CD4-positive, CD25-positive, alpha-beta regulatory T cell (primary cell): ENCODE measurements at regions not wholly inside any gene's neighbourhood (a gene's known extent, or its start where the extent isn't known, plus 50 kb on each side); places are given as distances from the start of the nearest gene placed in this dataset.

Experiments used
- ATAC-seq, 2 donors: fragments of 150-1000 bp; cut with Tn5 transposase; one replicate each; pipeline ENCODE4 v1.10.0; 2021; ENCODE audit warnings: low read depth in 2 of 2, moderate number of reproducible peaks in 2 of 2, moderate library complexity in 1 of 2
- DNase-seq, 3 donors: peaks; one replicate each; pipeline versions ENCODE4 v3.0.0 to v3.0.0-alpha.2; 2012 to 2022; ENCODE audit warnings: mixed read lengths in 1 of 3
- H3K27ac ChIP-seq: one replicate; pipeline ENCODE4 v1.7.0; 2013; ENCODE audit warnings: mild to moderate bottlenecking, low read length; ENCODE audit not compliant: insufficient read depth, poor library complexity, severe bottlenecking
- H3K27me3 ChIP-seq: one replicate; pipeline ENCODE4 v1.7.0; 2013; ENCODE audit warnings: low read length; ENCODE audit not compliant: control insufficient read depth, insufficient read depth
- H3K36me3 ChIP-seq: one replicate; pipeline ENCODE4 v1.7.0; 2013; ENCODE audit warnings: mild to moderate bottlenecking, low read length, moderate library complexity; ENCODE audit not compliant: control insufficient read depth, insufficient read depth
- H3K4me1 ChIP-seq: 2 replicates; pipeline ENCODE4 v1.7.0; 2013; ENCODE audit warnings: mild to moderate bottlenecking, low read length; ENCODE audit not compliant: insufficient read depth, control insufficient read depth, poor library complexity, severe bottlenecking
- H3K4me3 ChIP-seq: one replicate; pipeline ENCODE4 v1.7.0; 2013; ENCODE audit warnings: low read depth, mild to moderate bottlenecking, low read length, moderate library complexity
- H3K9me3 ChIP-seq, 2 experiments: 1 replicate in 1 of 2; 2 replicates in 1 of 2; pipeline ENCODE4 v1.7.0; 2013; ENCODE audit warnings: low read length in 2 of 2, mild to moderate bottlenecking in 1 of 2, moderate library complexity in 1 of 2; ENCODE audit not compliant: control insufficient read depth in 2 of 2
- H3K27ac Mint-ChIP-seq, 3 donors: one replicate each; pipeline ENCODE4 v1.8.0; 2020 to 2022; ENCODE audit warnings: mild to moderate bottlenecking in 3 of 3, mixed read lengths in 3 of 3, moderate library complexity in 2 of 3
- H3K27me3 Mint-ChIP-seq: one replicate; pipeline ENCODE4 v1.8.0; 2022; ENCODE audit warnings: mild to moderate bottlenecking, mixed read lengths
- H3K36me3 Mint-ChIP-seq: one replicate; pipeline ENCODE4 v1.8.0; 2020; ENCODE audit warnings: mixed read lengths
- H3K4me1 Mint-ChIP-seq, 4 donors: one replicate each; pipeline ENCODE4 v1.8.0; 2020 to 2022; ENCODE audit warnings: mixed read lengths in 4 of 4, mild to moderate bottlenecking in 1 of 4
- H3K4me3 Mint-ChIP-seq, 4 donors: one replicate each; pipeline ENCODE4 v1.8.0; 2020 to 2022; ENCODE audit warnings: mild to moderate bottlenecking in 4 of 4, mixed read lengths in 4 of 4, moderate library complexity in 3 of 4
- H3K9me3 Mint-ChIP-seq, 7 donors: one replicate each; pipeline ENCODE4 v1.8.0; 2020 to 2022; ENCODE audit warnings: mixed read lengths in 7 of 7, mild to moderate bottlenecking in 3 of 7, moderate library complexity in 2 of 7

DNA sequence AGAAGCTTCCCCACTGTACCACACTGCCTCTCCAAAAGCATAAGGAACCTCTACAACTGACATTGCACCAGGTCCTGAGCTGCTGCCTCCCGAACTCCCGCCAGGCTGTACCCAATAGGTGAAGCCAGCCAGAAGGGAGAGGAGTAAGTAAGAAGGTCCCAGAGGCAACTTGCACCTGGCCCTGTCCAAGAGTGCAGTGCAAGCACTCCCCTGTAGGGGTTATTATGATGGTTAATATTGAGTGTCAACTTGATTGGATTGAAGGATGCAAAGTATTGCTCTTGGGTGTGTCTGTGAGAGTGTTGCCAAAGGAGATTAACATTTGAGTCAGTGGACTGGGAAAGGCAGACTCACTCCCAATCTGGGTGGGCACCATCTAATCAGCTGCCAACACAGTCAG, 879.3 kb upstream of the SLIT2 start:
- Histone ChIP-seq H3K36me3 (no peaks in the 10 kb centered on the region), H3K4me1 (no peaks in the 10 kb centered on the region), H3K4me3 (no peak overlapping the region), H3K27me3 (no peaks in the 10 kb centered on the region), H3K27ac (no peak overlapping the region), H3K9me3 (peaks cover 0 to 5% of the 10 kb centered on the region in 2 experiments)
- Mint-ChIP-seq H3K27ac (no peak overlapping the region), H3K4me1 (no peaks in the 10 kb centered on the region), H3K27me3 (no peaks in the 10 kb centered on the region), H3K36me3 (no peaks in the 10 kb centered on the region), H3K4me3 (no peak overlapping the region), H3K9me3 (peaks cover 3 to 29% (median 4%) of the 10 kb centered on the region in 7 donors)
- ATAC-seq (no peak), DNase-seq (no peak)

DNA sequence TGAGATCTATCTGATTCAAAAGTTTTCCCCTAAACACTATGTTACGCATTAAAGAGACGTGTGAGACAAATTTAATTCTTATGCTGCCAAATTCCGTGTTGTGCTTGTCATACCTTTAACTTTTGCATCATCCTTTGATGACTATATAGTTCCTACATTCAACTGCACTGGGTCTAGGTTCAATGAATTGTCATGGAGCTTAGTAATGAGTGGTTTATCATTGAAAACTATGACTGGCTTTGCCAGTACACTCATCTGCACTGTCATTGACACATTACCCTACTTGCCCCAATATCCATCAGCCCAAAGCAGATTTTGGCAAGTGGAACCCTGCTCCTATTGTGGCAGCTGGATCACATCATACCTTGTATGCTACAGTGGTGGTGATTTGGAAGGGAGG, 882.9 kb upstream of the SLIT2 start:
- Mint-ChIP-seq H3K36me3 (no peaks in the 10 kb centered on the region), H3K27ac (no peak overlapping the region), H3K9me3 (peaks cover 2 to 12% (median 5%) of the 10 kb centered on the region in 7 donors), H3K4me1 (no peaks in the 10 kb centered on the region), H3K27me3 (no peaks in the 10 kb centered on the region), H3K4me3 (no peak overlapping the region)
- no peaks in the 10 kb centered on the region for H3K27me3 ChIP-seq
- no peaks in the 10 kb centered on the region for H3K4me1 ChIP-seq
- H3K4me3 ChIP-seq, result no peak overlapping the region
- DNase-seq (no peak), ATAC-seq (no peak)
- H3K36me3 ChIP-seq, result no peaks in the 10 kb centered on the region
- no peak overlapping the region for H3K27ac ChIP-seq
- no peaks in the 10 kb centered on the region for H3K9me3 ChIP-seq

DNA sequence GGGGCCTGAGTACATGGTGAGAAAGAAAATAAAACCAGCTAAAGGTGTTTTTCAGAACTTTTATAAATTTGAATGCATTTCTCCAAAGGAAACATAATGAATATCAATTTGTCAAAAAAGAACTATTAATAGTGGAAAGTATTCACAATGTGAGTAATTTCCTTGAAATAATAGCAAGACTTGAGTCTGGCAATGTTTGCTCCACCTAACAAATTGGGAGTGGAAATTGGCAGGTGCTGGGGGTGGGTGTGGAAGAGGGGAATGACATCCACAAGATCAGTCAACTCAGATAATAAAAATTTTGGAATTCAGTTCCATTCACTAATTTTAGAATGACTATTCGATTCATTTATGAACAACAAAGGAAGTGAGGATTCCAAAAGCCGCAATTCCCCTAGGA, 884.8 kb upstream of the SLIT2 start:
- H3K9me3 ChIP-seq, result no peaks in the 10 kb centered on the region
- Mint-ChIP-seq H3K9me3 (peaks cover 2 to 12% (median 4%) of the 10 kb centered on the region in 7 donors), H3K27ac (no peak overlapping the region), H3K27me3 (no peaks in the 10 kb centered on the region), H3K4me3 (no peak overlapping the region), H3K4me1 (no peaks in the 10 kb centered on the region), H3K36me3 (no peaks in the 10 kb centered on the region)
- ATAC-seq (no peak), DNase-seq (no peak)
- no peaks in the 10 kb centered on the region for H3K4me1 ChIP-seq
- no peaks in the 10 kb centered on the region for H3K36me3 ChIP-seq
- H3K27me3 ChIP-seq, result no peaks in the 10 kb centered on the region
- H3K27ac ChIP-seq, result no peak overlapping the region
- H3K4me3 ChIP-seq, result no peak overlapping the region

DNA sequence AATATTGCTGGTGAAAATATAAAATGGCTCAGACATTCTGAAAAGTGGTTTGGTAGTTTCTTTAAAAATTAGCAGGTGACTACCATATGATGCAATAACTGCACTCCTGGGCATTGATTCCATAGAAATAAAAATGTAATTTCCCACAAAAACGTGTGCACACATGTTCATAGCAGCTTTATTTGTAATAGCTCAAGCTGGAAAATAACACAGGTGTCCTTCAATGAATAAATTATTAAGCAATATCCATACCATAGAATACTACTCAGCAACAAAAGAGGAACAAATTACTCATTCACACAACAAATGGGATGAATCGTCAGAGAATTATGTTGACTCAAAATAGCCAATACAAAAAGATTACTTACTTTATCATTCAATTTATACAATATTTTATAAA, 893.7 kb upstream of the SLIT2 start:
- Mint-ChIP-seq H3K4me3 (no peak overlapping the region), H3K36me3 (no peaks in the 10 kb centered on the region), H3K27ac (no peak overlapping the region), H3K27me3 (no peaks in the 10 kb centered on the region), H3K9me3 (peaks cover 4 to 12% (median 5%) of the 10 kb centered on the region in 7 donors), H3K4me1 (no peaks in the 10 kb centered on the region)
- Histone ChIP-seq H3K9me3 (peaks cover 0 to 6% of the 10 kb centered on the region in 2 experiments), H3K36me3 (no peaks in the 10 kb centered on the region), H3K27me3 (no peaks in the 10 kb centered on the region), H3K27ac (no peak overlapping the region), H3K4me1 (no peaks in the 10 kb centered on the region), H3K4me3 (no peak overlapping the region)
- DNase-seq (no peak), ATAC-seq (no peak)

DNA sequence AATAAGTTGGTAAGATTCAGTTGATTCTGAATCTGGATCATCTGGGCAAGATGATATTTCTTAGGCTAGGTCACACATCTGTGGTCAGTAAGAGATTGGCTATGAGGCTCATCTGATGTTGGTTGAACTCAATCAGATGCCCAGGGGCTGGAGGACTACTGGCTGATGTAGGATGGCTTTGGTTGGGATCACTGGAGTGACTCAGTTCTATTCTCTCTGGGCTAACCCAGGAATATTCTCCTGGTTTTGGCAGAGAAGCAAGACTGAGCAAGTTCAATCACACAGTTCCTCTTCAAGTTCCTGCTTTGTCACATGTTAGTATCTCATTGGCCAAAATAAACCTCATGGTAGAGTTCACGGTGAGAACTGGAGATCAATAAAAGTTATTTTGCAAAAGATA, 902.3 kb upstream of the SLIT2 start:
- Histone ChIP-seq H3K4me3 (no peak overlapping the region), H3K9me3 (peaks cover 0 to 6% of the 10 kb centered on the region in 2 experiments), H3K27me3 (no peaks in the 10 kb centered on the region), H3K27ac (no peak overlapping the region), H3K36me3 (no peaks in the 10 kb centered on the region), H3K4me1 (no peaks in the 10 kb centered on the region)
- no peaks in the 10 kb centered on the region for H3K27me3 Mint-ChIP-seq
- H3K4me3 Mint-ChIP-seq, result no peak overlapping the region
- peaks cover 0 to 18% (median 6%) of the 10 kb centered on the region in 7 donors for H3K9me3 Mint-ChIP-seq
- no peak overlapping the region for H3K27ac Mint-ChIP-seq
- no peaks in the 10 kb centered on the region for H3K36me3 Mint-ChIP-seq
- ATAC-seq (no peak), DNase-seq (no peak)
- H3K4me1 Mint-ChIP-seq, result no peaks in the 10 kb centered on the region

DNA sequence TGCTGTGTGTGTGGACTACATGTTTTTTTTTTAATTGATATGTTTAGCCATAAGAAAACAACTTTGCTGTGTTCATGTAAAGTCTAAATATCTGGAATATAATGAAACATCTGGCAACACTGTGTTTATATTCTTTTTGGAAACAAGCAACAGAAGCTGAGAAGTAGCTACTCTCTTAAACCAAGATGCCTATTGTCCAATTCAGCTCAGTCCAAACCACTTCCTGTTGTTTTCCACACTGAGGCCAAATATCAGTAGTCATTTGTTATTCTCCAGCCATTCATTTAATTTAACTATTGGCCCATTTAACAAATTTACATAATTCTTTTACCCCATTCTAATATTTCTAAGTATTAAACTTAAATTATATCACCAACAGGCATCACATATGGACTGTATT, 903.0 kb upstream of the SLIT2 start:
- Histone ChIP-seq H3K4me3 (no peak overlapping the region), H3K4me1 (no peaks in the 10 kb centered on the region), H3K9me3 (peaks cover 2% of the 10 kb centered on the region in 2 experiments), H3K27ac (no peak overlapping the region), H3K36me3 (no peaks in the 10 kb centered on the region), H3K27me3 (no peaks in the 10 kb centered on the region)
- no peaks in the 10 kb centered on the region for H3K36me3 Mint-ChIP-seq
- H3K4me3 Mint-ChIP-seq, result no peak overlapping the region
- no peaks in the 10 kb centered on the region for H3K27me3 Mint-ChIP-seq
- H3K9me3 Mint-ChIP-seq, result peaks cover 0 to 17% (median 3%) of the 10 kb centered on the region in 7 donors
- no peak for DNase-seq
- no peaks in the 10 kb centered on the region for H3K4me1 Mint-ChIP-seq
- ATAC-seq, result no peak
- H3K27ac Mint-ChIP-seq, result no peak overlapping the region

DNA sequence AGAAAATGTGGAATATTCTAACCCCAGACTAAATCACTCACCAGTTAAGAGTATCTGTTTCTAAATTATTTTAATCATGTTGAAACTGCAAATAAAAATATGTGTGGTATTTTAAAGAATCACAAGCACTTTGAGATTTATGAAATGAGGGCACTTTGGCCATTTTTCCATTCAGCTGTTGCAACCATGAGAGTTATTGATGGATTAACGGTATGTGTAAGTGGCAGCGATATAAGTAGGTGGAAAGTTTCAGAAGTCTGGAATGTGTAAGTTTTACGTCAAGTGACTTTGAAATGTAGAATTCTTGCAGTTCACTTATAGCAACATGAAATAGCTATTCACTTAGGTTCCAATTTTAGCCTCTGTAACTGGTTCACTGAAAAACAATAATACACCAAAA, 905.1 kb upstream of the SLIT2 start:
- ATAC-seq (no peak), DNase-seq (no peak)
- H3K27ac Mint-ChIP-seq, result no peak overlapping the region
- Histone ChIP-seq H3K4me1 (no peaks in the 10 kb centered on the region), H3K4me3 (no peak overlapping the region), H3K36me3 (no peaks in the 10 kb centered on the region), H3K27me3 (no peaks in the 10 kb centered on the region), H3K27ac (no peak overlapping the region), H3K9me3 (peaks cover 3 to 8% of the 10 kb centered on the region in 2 experiments)
- no peaks in the 10 kb centered on the region for H3K4me1 Mint-ChIP-seq
- peaks cover 0 to 13% (median 3%) of the 10 kb centered on the region in 7 donors for H3K9me3 Mint-ChIP-seq
- no peaks in the 10 kb centered on the region for H3K36me3 Mint-ChIP-seq
- H3K27me3 Mint-ChIP-seq, result no peaks in the 10 kb centered on the region
- H3K4me3 Mint-ChIP-seq, result no peak overlapping the region

DNA sequence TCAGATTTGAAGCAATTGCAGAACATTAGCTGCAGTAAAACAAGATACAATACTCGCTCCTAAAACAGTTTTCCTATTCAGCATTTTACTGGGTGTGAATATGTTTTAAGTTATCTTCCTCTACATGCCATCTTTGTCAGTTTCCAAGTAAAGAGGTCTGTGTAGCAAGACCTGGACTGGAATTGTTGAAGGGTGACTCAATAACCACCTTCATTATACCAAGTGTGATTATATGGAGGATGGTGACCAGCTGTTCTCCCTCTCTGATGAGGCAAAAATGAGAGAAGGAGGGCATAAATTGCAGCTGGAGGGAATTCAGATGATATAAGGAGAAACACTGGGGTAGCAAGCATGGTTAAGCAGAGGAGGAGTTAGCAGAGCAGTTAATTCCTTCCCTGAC, 922.1 kb upstream of the SLIT2 start:
- no peaks in the 10 kb centered on the region for H3K4me1 ChIP-seq
- no peaks in the 10 kb centered on the region for H3K36me3 Mint-ChIP-seq
- H3K27ac ChIP-seq, result no peak overlapping the region
- H3K4me3 ChIP-seq, result no peak overlapping the region
- DNase-seq (no peak), ATAC-seq (no peak)
- H3K27me3 Mint-ChIP-seq, result no peaks in the 10 kb centered on the region
- no peaks in the 10 kb centered on the region for H3K27me3 ChIP-seq
- H3K27ac Mint-ChIP-seq, result no peak overlapping the region
- H3K36me3 ChIP-seq, result no peaks in the 10 kb centered on the region
- peaks cover 3 to 4% of the 10 kb centered on the region in 2 experiments for H3K9me3 ChIP-seq
- H3K4me1 Mint-ChIP-seq, result no peaks in the 10 kb centered on the region
- H3K4me3 Mint-ChIP-seq, result no peak overlapping the region
- H3K9me3 Mint-ChIP-seq, result peaks cover 3 to 29% (median 10%) of the 10 kb centered on the region in 7 donors
